Keratinocyte (primary cell): ENCODE measurements at regions not wholly inside any gene's neighbourhood (a gene's known extent, or its start where the extent isn't known, plus 50 kb on each side); places are given as distances from the start of the nearest gene placed in this dataset.

Experiments used
- DNase-seq: peaks from one replicate; pipeline ENCODE4 v3.0.0-alpha.2; 2011; ENCODE audit warnings: low read depth, missing footprints, low spot score
- FAIRE-seq: peaks from 2 replicates; lab custom pipeline; 2011; peaks lifted over from hg19 to GRCh38; lab: Jason Lieb, UNC
- H2AFZ ChIP-seq: 2 replicates; pipeline ENCODE4 v1.6.0; 2012; ENCODE audit warnings: low read length, control low read depth, inconsistent platforms; ENCODE audit not compliant: control insufficient read depth
- H3K27ac ChIP-seq: 2 replicates; pipeline ENCODE4 v1.5.1; 2011; ENCODE audit warnings: low read length; ENCODE audit not compliant: control insufficient read depth, insufficient read depth
- H3K27me3 ChIP-seq: 3 replicates; pipeline ENCODE4 v1.6.0; 2011; ENCODE audit warnings: low read length; ENCODE audit not compliant: control insufficient read depth, insufficient read depth; ENCODE audit errors: extremely low read depth
- H3K36me3 ChIP-seq, 2 experiments: 2 replicates in 1 of 2; 3 replicates in 1 of 2; pipeline ENCODE4 v1.5.1; 2011; ENCODE audit warnings: low read length in 2 of 2, mild to moderate bottlenecking in 1 of 2; ENCODE audit not compliant: control insufficient read depth in 2 of 2, insufficient read depth in 2 of 2; ENCODE audit errors: extremely low read depth in 1 of 2
- H3K4me1 ChIP-seq: 3 replicates; pipeline ENCODE4 v1.5.1; 2011; ENCODE audit warnings: low read length; ENCODE audit not compliant: control insufficient read depth, insufficient read depth; ENCODE audit errors: extremely low read depth
- H3K4me2 ChIP-seq: 3 replicates; pipeline ENCODE4 v1.6.0; 2011; ENCODE audit warnings: low read depth, low read length; ENCODE audit not compliant: control insufficient read depth, insufficient read depth; ENCODE audit errors: extremely low read depth
- H3K4me3 ChIP-seq, 3 experiments: fragments of 200-600 bp in 1 of 3; sonication (generic) in 1 of 3; 2 replicates in 2 of 3; 3 replicates in 1 of 3; pipeline ENCODE4 v1.5.1; 2011 to 2016; ENCODE audit warnings: low read length in 3 of 3, mild to moderate bottlenecking in 3 of 3, control low read depth in 2 of 3, inconsistent platforms in 1 of 3, low read depth in 1 of 3, mixed read lengths in 1 of 3, mixed run types in 1 of 3, moderate library complexity in 1 of 3; ENCODE audit not compliant: control insufficient read depth in 2 of 3, insufficient read depth in 2 of 3; ENCODE audit errors: extremely low read depth in 1 of 3
- H3K79me2 ChIP-seq: 2 replicates; pipeline ENCODE4 v1.6.0; 2012; ENCODE audit warnings: low read length; ENCODE audit not compliant: control insufficient read depth, insufficient read depth
- H3K9ac ChIP-seq: 3 replicates; pipeline ENCODE4 v1.6.0; 2011; ENCODE audit warnings: low read length; ENCODE audit not compliant: control insufficient read depth, insufficient read depth; ENCODE audit errors: extremely low read depth
- H3K9me1 ChIP-seq: 3 replicates; pipeline ENCODE4 v1.6.0; 2011; ENCODE audit warnings: low read length; ENCODE audit not compliant: control insufficient read depth, insufficient read depth; ENCODE audit errors: extremely low read depth
- H3K9me3 ChIP-seq: 2 replicates; pipeline ENCODE4 v1.5.1; 2012; ENCODE audit warnings: low read depth, low read length; ENCODE audit not compliant: control insufficient read depth
- H4K20me1 ChIP-seq: 3 replicates; pipeline ENCODE4 v1.6.0; 2011; ENCODE audit warnings: low read length; ENCODE audit not compliant: control insufficient read depth, insufficient read depth; ENCODE audit errors: extremely low read depth
- EZH2 ChIP-seq: IDR thresholded peaks from one replicate; pipeline ENCODE4 v1.6.1; 2012; ENCODE audit warnings: inconsistent platforms, mild to moderate bottlenecking, low read length, moderate library complexity
- dilution Hi-C: fragments of 300-500 bp; cut with MboI; formaldehyde crosslinking; loops from one replicate; pipeline ENCODE4 v1.7.0; 2020; ENCODE audit warnings: low sequenced_read_pairs; ENCODE audit not compliant: extremely low pct_ligation_motif_present
- TF ChIP-seq, protein P1 (sequence below), 3 experiments: IDR thresholded peaks in 1 of 3; conservative IDR thresholded peaks in 1 of 3; optimal IDR thresholded peaks in 1 of 3; 2 replicates in 2 of 3; 3 replicates in 1 of 3; pipeline versions ENCODE3 to v1.5.1; 2011; ENCODE audit warnings: low read length in 3 of 3, mild to moderate bottlenecking in 3 of 3, moderate library complexity in 2 of 3, control low read depth in 1 of 3, inconsistent platforms in 1 of 3; ENCODE audit not compliant: insufficient read depth in 2 of 3; ENCODE audit errors: extremely low read depth in 1 of 3

DNA sequence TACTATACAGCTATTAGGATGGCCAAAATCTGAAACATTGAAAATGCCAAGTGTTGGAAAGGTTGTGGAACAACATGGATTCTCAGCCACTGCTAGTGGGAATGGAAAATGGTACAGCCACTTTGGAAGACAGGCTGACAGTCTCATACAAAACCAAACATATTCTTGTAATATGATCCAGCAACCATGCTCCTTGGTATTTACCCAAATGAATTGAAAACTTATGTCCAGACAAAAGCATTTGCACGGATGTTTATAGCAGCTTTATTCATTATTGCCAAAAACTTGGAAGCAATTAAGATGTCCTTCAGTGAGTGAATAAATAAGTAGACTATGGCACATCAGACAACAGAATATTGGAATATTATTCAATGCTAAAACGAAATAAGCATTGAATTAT, 105.8 kb upstream of the DCLK2 start:
- H3K36me3 ChIP-seq = no peaks in the 10 kb centered on the region
- no peak overlapping the region for H3K4me2 ChIP-seq
- H4K20me1 ChIP-seq = no peaks in the 10 kb centered on the region
- H3K4me3 ChIP-seq = no peak overlapping the region
- TF ChIP-seq, protein P1, sequence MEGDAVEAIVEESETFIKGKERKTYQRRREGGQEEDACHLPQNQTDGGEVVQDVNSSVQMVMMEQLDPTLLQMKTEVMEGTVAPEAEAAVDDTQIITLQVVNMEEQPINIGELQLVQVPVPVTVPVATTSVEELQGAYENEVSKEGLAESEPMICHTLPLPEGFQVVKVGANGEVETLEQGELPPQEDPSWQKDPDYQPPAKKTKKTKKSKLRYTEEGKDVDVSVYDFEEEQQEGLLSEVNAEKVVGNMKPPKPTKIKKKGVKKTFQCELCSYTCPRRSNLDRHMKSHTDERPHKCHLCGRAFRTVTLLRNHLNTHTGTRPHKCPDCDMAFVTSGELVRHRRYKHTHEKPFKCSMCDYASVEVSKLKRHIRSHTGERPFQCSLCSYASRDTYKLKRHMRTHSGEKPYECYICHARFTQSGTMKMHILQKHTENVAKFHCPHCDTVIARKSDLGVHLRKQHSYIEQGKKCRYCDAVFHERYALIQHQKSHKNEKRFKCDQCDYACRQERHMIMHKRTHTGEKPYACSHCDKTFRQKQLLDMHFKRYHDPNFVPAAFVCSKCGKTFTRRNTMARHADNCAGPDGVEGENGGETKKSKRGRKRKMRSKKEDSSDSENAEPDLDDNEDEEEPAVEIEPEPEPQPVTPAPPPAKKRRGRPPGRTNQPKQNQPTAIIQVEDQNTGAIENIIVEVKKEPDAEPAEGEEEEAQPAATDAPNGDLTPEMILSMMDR (optimal IDR thresholded peaks at IDR 0.05 in 1 of 3, IDR thresholded peaks at IDR 0.05 in 1 of 3, conservative IDR thresholded peaks at IDR 0.05 in 1 of 3; ENCODE audit: extremely low read depth in 1 of 3, insufficient read depth in 2 of 3, low read length in 3 of 3) = no peak
- TF ChIP-seq EZH2 = no peak
- H3K9ac ChIP-seq = no peak overlapping the region
- no peak for DNase-seq
- no peaks in the 10 kb centered on the region for H3K79me2 ChIP-seq
- no peaks in the 10 kb centered on the region for H3K9me1 ChIP-seq
- dilution Hi-C loops = no loop called here
- H2AFZ ChIP-seq = no peak overlapping the region
- H3K27ac ChIP-seq = no peak overlapping the region
- no peak for FAIRE-seq
- no peaks in the 10 kb centered on the region for H3K9me3 ChIP-seq
- no peaks in the 10 kb centered on the region for H3K27me3 ChIP-seq
- no peaks in the 10 kb centered on the region for H3K4me1 ChIP-seq

DNA sequence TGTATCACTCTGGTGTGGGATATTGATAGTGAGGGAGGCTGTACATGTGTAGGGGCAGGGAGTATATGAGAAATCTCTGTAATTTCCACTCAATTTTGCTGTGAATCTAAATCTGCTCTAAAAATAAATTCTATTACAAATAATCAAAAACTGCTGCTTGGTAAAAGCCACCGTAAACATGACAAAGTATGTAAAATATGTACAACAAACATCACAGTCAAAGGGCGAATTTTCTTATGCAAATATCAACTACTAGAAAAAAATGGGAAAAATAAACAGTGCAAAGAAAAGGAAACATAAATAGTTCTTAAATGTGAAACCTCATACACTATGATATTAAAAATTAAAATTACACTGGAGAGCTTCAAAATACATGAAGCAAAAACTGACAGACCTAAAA, 105.1 kb upstream of the DCLK2 start:
- Histone ChIP-seq H3K27ac (no peak overlapping the region), H3K36me3 (no peaks in the 10 kb centered on the region), H3K27me3 (no peaks in the 10 kb centered on the region), H3K79me2 (no peaks in the 10 kb centered on the region), H2AFZ (no peak overlapping the region), H3K4me1 (no peaks in the 10 kb centered on the region), H3K9me3 (no peaks in the 10 kb centered on the region), H4K20me1 (no peaks in the 10 kb centered on the region), H3K4me2 (no peak overlapping the region), H3K9me1 (no peaks in the 10 kb centered on the region), H3K4me3 (no peak overlapping the region), H3K9ac (no peak overlapping the region)
- FAIRE-seq (no peak), DNase-seq (no peak)
- TF ChIP-seq, protein P1 (optimal IDR thresholded peaks at IDR 0.05 in 1 of 3, IDR thresholded peaks at IDR 0.05 in 1 of 3, conservative IDR thresholded peaks at IDR 0.05 in 1 of 3; ENCODE audit: extremely low read depth in 1 of 3, insufficient read depth in 2 of 3, low read length in 3 of 3) = no peak
- TF ChIP-seq EZH2 = no peak
- dilution Hi-C loops = no loop called here
